Fibroblast of the conjunctiva (primary cell): ENCODE measurements at regions not wholly inside any gene's neighbourhood (a gene's known extent, or its start where the extent isn't known, plus 50 kb on each side); places are given as distances from the start of the nearest gene placed in this dataset.
"Not testable (repeated sequence)": the region's sequence is repeated elsewhere in the genome, so short reads cannot be mapped to it uniquely, and the experiment has no call there.

ENCODE experiments used
- DNase-seq: peaks from one replicate; pipeline ENCODE4 v3.0.0-alpha.2; 2010; ENCODE audit warnings: low read depth

- DNase-seq: no peak
These were observed 1265.8 kb upstream of the CNTN5 start for GRCh38 chr11:97754976-97755375.

- no peak for DNase-seq
These were observed 1264.0 kb upstream of the CNTN5 start for GRCh38 chr11:97756571-97757335.

GRCh38 chr11:97761175-97761574, 1259.6 kb upstream of the CNTN5 start:
- DNase-seq: no peak

GRCh38 chr11:97764193-97764592, 1256.6 kb upstream of the CNTN5 start:
- no peak for DNase-seq

DNA sequence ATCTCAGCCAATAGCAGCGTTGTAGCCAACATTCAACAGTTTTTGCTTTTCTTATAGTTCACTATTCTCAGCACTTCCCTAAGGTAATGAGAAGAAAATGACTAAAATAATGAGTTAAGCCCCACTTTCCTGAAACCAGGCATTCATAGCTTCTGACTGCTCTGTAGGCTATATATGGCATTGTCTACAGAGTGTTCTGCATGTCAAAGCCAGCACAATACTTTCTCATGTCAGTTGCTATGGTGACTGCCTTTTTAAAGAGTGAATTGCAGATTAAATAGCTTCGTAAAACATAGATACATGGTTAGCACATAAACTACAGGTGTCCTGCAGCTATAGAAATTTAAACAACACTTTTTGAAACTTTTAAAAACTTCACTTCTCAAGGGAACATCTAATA, 1256.1 kb upstream of the CNTN5 start:
- no peak for DNase-seq

DNA sequence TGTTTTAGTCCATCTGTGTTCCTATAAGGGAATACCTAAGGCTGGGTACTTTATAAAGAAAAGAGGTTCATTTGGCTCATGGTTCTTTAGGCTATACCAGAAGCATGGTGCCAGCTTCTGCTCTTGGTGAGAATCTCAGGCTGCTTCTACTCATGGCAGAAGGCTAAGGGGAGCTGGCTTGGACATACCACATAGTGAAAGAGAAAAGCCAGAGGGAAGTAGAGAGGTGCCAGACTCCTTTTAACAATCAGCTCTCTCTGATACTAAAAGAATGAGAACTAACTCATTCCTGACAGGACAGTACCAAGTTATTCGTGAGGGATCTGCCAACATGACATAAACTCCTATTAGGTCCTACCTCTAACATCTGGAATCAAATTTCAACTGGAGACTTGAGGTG, 1250.2 kb upstream of the CNTN5 start:
- DNase-seq: no peak

- no peak for DNase-seq
These were observed 1248.0 kb upstream of the CNTN5 start for GRCh38 chr11:97772705-97773104.

GRCh38 chr11:97784388-97784787, 1236.4 kb upstream of the CNTN5 start:
- not testable (repeated sequence) for DNase-seq

- no peak for DNase-seq
These were observed 1233.8 kb upstream of the CNTN5 start for GRCh38 chr11:97786961-97787360.

DNA sequence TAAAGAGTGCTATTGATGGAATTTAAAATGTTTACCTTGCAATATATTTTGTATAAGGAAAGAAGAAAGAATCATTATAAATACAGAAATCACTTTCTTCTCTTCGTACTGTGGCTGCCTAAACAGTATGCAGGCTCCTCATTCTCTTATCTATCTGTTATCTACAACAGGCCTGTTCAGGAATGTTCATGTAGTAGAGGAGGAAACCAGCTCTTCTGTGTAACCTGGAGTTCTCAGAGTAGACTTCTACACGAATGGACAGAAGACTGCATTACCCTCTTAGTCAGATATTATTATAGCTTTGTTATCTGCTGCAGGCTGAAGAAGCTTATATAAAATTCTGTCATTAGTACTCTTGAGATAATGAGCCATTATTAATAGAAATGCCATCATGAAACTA, 1225.9 kb upstream of the CNTN5 start:
- DNase-seq: no peak

DNA sequence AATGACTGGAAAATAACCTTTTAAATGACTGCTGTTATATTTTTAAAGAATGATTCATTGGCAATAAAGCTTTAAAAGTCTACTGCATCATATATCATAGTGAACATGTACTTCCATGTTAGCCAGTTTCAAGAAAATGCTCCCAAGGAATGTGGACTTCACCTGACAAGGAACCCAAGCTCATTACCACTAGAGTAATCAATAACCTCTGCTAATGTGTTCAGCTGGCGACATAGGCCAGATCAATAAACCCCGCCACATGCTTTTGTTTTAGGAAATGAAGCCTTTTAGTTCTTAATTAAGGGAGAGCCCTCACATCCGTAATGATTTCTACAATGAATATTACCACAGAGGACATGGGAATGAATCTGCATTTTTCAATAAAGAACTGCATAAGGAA, 1219.9 kb upstream of the CNTN5 start:
- no peak for DNase-seq

DNA sequence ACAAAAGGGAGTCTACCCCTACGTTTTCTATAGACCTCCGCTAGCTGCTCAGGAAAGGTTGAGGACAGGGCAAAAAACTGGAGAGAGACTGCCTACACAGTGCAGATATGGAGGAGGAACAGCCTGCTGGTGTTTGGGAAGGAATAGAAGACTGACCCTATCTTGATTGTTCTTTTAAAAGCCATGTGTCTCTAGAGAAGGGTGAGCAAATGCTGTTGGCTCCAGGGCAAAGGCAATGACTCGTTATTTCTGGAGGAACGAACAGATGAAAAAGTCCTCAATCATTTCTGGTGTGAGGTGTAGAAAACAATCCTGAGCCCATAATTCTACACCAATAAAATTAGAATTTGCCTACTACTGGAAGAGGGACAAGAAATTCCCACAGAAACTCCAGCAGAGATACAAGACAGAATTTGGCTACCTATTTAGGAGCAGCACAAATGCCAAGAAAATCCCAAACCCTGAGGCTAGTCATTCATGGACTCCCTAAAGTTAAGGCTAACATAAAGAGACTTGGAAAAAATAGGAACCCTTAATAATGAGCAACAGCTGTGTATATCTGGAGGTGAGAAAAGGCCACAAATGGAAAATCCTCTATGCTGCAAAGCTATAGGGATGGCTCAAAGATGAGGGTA, 1206.3 kb upstream of the CNTN5 start:
- no peak for DNase-seq

GRCh38 chr11:97815667-97816066, 1205.1 kb upstream of the CNTN5 start:
- DNase-seq: no peak

DNA sequence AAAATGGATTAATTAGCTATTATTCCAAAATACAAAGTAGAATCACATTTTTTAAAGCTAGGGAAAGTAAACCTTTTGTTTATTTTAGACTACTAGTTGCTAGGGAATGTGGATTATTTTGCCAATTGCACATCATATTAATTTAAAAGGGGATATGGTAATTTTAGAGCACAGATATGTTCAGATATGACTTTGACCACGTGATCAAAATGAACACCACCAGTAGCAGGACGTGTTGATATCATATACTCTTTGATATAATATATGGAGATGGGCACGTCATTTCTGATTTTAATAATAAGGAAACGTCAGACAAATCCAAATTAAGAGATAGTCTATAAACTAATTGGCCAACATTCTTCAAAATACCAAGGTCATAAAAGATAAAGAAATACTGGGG, 1188.3 kb upstream of the CNTN5 start:
- no peak for DNase-seq

- DNase-seq: no peak
These were observed 1187.3 kb upstream of the CNTN5 start for GRCh38 chr11:97833412-97833811.

GRCh38 chr11:97844016-97844415, 1176.7 kb upstream of the CNTN5 start:
- DNase-seq: no peak

DNA sequence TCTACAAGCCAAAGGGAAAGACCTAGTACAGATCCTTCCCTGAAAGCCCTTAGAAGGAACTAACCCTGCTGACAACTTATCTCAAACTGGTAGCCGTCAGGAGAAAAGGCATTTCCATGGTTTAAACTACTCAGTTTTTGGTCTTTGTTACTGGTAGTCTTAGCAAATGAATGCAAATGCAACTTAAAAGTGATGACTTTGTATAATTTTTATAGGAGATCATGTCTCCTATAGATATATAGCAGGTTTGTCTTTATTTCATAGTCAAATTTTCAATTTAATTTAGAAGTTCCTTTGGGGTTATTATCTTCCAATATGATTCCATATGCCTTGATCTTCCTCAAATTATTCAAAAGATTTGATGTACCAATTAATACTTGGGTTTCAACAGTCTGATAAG, 1173.0 kb upstream of the CNTN5 start:
- no peak for DNase-seq

- DNase-seq: no peak
These were observed 1170.0 kb upstream of the CNTN5 start for GRCh38 chr11:97850701-97851100.

- no peak for DNase-seq
These were observed 1166.4 kb upstream of the CNTN5 start for GRCh38 chr11:97854357-97854756.

DNA sequence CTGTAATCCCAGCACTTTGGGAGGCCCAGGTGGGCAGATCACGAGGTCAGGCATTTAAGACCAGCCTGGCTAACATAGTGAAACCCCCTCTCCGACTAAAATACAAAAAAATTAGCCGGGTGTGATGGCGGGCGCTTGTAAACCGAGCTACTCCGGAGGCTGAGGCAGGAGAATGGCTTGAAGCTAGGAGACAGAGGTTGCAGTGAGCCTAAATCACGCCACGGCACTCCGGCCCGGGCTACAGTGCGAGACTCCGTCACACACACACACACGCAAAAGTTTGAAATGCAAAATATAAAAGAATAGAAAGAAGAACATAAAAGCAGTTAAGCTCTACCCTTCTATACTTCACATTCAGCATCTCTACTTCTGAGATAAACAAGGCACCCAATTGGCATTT, 1165.9 kb upstream of the CNTN5 start:
- DNase-seq: no peak

DNA sequence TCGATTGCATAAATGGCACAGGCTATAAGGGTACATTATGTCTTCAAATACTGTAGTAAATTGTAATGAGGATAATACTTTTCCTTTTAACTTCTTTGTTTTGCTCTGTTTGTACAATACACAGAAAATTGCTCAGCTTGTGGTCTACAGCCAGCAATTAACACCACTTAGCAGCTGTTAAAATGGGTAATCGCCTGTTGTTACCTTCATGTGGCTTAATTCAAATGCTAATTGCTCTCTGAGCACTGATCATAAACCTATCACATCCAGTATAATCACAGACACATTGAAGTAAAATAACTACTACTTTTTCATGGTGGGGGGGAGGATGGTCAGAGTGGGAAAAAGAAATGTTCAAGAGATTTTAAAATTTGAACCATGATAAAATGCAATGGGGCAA, 1164.1 kb upstream of the CNTN5 start:
- DNase-seq: no peak

- DNase-seq: no peak
These were observed 1160.5 kb upstream of the CNTN5 start for GRCh38 chr11:97860237-97860636.

DNA sequence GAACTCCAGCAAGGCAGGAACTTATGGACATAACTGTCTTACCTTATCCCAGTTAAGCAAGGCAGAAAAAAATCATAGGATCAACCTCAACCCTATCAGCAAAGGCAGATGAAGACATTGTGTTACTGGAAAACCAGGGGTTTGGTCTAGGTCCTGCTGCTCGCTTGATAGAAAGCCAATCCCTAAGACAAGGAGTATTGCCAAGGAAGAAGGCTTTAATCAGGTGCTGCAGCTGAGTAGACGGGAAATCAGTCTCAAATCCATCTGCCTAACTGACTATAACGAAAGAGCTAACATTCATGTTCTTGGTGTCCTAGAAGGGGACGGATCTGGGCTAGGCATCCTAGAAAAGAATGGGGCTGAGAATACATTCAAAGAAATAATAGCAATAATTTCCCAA, 1158.7 kb upstream of the CNTN5 start:
- no peak for DNase-seq

- DNase-seq: no peak
These were observed 1155.2 kb upstream of the CNTN5 start for GRCh38 chr11:97865424-97866012.
